SK-N-SH (cell line): ENCODE measurements at regions not wholly inside any gene's neighbourhood (a gene's known extent, or its start where the extent isn't known, plus 50 kb on each side); places are given as distances from the start of the nearest gene placed in this dataset.

ENCODE experiments used
- CHD2 ChIP-seq: fragments of 150-350 bp; IDR thresholded peaks from 2 replicates; pipeline ENCODE4 v1.6.1; 2018; ENCODE audit warnings: low read length; ENCODE audit not compliant: partially characterized antibody
- EP300 ChIP-seq, 2 experiments: IDR thresholded peaks; 2 replicates each; pipeline versions ENCODE4 v1.4.0 to v1.6.1; 2012; ENCODE audit warnings: borderline replicate concordance in 1 of 2, low read depth in 1 of 2, low read length in 1 of 2
- EZH2phosphoT487 ChIP-seq: fragments of 200-600 bp; sonication (generic); IDR thresholded peaks from 2 replicates; pipeline ENCODE4 v1.6.1; 2017; ENCODE audit warnings: low read depth, mixed run types, mild to moderate bottlenecking, antibody characterized with exemption, moderate library complexity, borderline replicate concordance
- FOXM1 ChIP-seq: IDR thresholded peaks from 2 replicates; pipeline ENCODE4 v1.4.0; 2012; ENCODE audit warnings: low read depth, mild to moderate bottlenecking
- NFIC ChIP-seq: IDR thresholded peaks from 2 replicates; pipeline ENCODE4 v1.4.0; 2012; ENCODE audit warnings: borderline replicate concordance
- POLR2AphosphoS5 ChIP-seq: IDR thresholded peaks from 2 replicates; pipeline ENCODE4 v1.6.1; 2012; ENCODE audit warnings: low read depth, low read length
- RFX5 ChIP-seq: IDR thresholded peaks from 2 replicates; pipeline ENCODE4 v1.6.1; 2012; ENCODE audit warnings: mild to moderate bottlenecking, improper control_type of control experiment, low read length
- SIN3A ChIP-seq: IDR thresholded peaks from 2 replicates; pipeline ENCODE4 v1.6.1; 2012; ENCODE audit warnings: low read depth, mild to moderate bottlenecking, low read length, moderate library complexity, borderline replicate concordance
- TAF1 ChIP-seq: IDR thresholded peaks from 2 replicates; pipeline ENCODE4 v1.6.1; 2012; ENCODE audit warnings: low read depth, mild to moderate bottlenecking, low read length, moderate library complexity, borderline replicate concordance
- TCF12 ChIP-seq: IDR thresholded peaks from 2 replicates; pipeline ENCODE4 v1.4.0; 2012
- YY1 ChIP-seq: IDR thresholded peaks from 2 replicates; pipeline ENCODE4 v1.4.0; 2012; ENCODE audit warnings: low read depth, mild to moderate bottlenecking
- ZBTB33 ChIP-seq: IDR thresholded peaks from 2 replicates; pipeline ENCODE4 v1.4.0; 2012; ENCODE audit warnings: low read depth, borderline replicate concordance
- TF ChIP-seq, protein P1 (sequence below): fragments of 200-600 bp; sonication (generic); IDR thresholded peaks from 2 replicates; pipeline ENCODE4 v1.6.1; 2017; ENCODE audit warnings: antibody characterized with exemption, mild to moderate bottlenecking, moderate library complexity

DNA sequence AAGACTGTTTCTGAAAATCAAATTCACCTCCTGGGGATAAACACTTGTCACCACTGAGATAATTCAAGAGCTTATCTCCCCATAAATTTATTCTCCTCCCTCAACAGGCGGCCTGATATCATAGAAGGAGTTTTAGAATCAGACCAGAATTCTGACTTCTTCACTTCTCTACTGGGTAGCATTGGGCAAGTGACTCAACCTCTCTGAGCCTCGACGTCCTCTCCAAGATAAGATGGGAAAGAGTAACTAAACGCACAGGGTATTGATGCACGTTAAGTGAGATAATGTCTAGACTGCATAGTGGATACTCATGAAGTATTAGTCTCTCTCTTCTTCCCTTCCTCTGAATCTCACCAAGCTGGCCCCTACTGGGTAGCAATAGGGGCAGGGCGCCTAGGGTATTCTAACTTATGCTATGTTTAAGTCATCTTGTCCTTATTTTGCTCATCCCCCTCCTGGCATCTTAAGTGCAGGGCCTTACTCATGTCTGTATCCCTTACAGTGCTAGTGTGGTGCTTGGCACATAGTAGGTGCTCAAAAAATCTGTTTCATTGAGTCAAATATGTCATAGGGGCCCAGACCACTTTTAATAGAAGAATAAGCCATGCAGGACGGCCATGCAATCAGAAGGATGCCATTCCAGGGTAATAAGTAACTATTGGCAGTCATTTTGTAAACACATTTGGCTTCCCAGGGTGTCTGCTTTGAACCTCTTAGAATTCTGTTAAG is 476.4 kb upstream of the CCL2 start:
- TF ChIP-seq YY1 (no peak), ZBTB33 (no peak), TAF1 (no peak), POLR2AphosphoS5 (no peak), RFX5 (no peak), TCF12 (no peak), CHD2 (no peak), NFIC (no peak), EP300 (IDR thresholded peaks at IDR 0.05; ENCODE audit: borderline replicate concordance in 1 of 2, low read depth in 1 of 2, low read length in 1 of 2) (no peak), FOXM1 (no peak), EZH2phosphoT487 (no peak), SIN3A (no peak)
- TF ChIP-seq, protein P1, sequence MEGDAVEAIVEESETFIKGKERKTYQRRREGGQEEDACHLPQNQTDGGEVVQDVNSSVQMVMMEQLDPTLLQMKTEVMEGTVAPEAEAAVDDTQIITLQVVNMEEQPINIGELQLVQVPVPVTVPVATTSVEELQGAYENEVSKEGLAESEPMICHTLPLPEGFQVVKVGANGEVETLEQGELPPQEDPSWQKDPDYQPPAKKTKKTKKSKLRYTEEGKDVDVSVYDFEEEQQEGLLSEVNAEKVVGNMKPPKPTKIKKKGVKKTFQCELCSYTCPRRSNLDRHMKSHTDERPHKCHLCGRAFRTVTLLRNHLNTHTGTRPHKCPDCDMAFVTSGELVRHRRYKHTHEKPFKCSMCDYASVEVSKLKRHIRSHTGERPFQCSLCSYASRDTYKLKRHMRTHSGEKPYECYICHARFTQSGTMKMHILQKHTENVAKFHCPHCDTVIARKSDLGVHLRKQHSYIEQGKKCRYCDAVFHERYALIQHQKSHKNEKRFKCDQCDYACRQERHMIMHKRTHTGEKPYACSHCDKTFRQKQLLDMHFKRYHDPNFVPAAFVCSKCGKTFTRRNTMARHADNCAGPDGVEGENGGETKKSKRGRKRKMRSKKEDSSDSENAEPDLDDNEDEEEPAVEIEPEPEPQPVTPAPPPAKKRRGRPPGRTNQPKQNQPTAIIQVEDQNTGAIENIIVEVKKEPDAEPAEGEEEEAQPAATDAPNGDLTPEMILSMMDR: no peak
